ENCODE measurements at regions not wholly inside any gene's neighbourhood (a gene's known extent, or its start where the extent isn't known, plus 50 kb on each side); places are given as distances from the start of the nearest gene placed in this dataset.
A peak's percentile ranks its signal among the peaks of the same experiment; 100 is the strongest.

- in situ Hi-C loops (cut with MboI; ENCODE audit: low sequenced_read_pairs): no loop called here
- no peaks in the 10 kb centered on the region for H3K9me3 ChIP-seq
- H3K27me3 ChIP-seq (ENCODE audit: low read depth): no peaks in the 10 kb centered on the region
- H3K4me3 ChIP-seq: no peak overlapping the region
- H3K36me3 ChIP-seq (replicated peaks): no peaks in the 10 kb centered on the region
- no peaks in the 10 kb centered on the region for H3K4me1 ChIP-seq
- no peak for DNase-seq (ENCODE audit: low spot score in 2 of 2)
Observed at GRCh38 chr7:125695626-125696025, 766.0 kb upstream of the POT1 start.

- Histone ChIP-seq H3K36me3 (replicated peaks) (no peaks in the 10 kb centered on the region), H3K4me3 (no peak overlapping the region), H3K4me1 (peaks cover 15% of the 10 kb centered on the region), H3K9me3 (no peaks in the 10 kb centered on the region), H3K27me3 (ENCODE audit: low read depth) (no peaks in the 10 kb centered on the region)
- in situ Hi-C loops (cut with MboI; ENCODE audit: low sequenced_read_pairs): no loop called here
- no peak for DNase-seq (ENCODE audit: low spot score in 2 of 2)
Observed at GRCh38 chr7:125683156-125683555, 753.5 kb upstream of the POT1 start.

DNA sequence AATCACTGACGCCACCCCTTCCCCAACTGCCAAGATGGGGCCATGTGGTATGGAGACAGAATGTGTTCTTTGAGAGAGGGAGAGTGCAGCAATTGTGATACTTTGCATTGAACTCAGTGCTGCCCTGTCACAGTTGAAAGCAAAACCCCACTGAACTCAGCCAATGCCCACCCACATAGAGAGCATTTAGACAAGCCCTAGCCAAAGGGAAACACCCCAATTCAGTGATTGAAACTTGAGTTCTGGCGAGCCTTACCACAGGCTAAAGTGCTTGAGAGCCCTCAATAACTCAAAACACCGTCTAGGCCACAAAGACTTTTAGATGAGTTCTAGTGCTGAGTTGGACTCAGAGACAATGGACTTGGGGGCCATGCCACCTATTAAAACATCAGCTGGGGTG is 751.9 kb upstream of the POT1 start:
- Histone ChIP-seq H3K9me3 (no peaks in the 10 kb centered on the region), H3K36me3 (replicated peaks) (no peaks in the 10 kb centered on the region), H3K4me1 (peaks cover 26% of the 10 kb centered on the region), H3K4me3 (no peak overlapping the region), H3K27me3 (ENCODE audit: low read depth) (no peaks in the 10 kb centered on the region)
- DNase-seq (ENCODE audit: low spot score in 2 of 2): no peak
- in situ Hi-C loops (cut with MboI; ENCODE audit: low sequenced_read_pairs): no loop called here

GRCh38 chr7:125678771-125679170 is 749.1 kb upstream of the POT1 start:
- in situ Hi-C loops (cut with MboI; ENCODE audit: low sequenced_read_pairs): no loop called here
- peak in 1 of 2 experiments; percentile 91 for DNase-seq (ENCODE audit: low spot score in 2 of 2)
- no peaks in the 10 kb centered on the region for H3K36me3 ChIP-seq (replicated peaks)
- H3K4me3 ChIP-seq: no peak overlapping the region
- H3K27me3 ChIP-seq (ENCODE audit: low read depth): no peaks in the 10 kb centered on the region
- H3K9me3 ChIP-seq: no peaks in the 10 kb centered on the region
- H3K4me1 ChIP-seq: peaks cover 29% of the 10 kb centered on the region

DNA sequence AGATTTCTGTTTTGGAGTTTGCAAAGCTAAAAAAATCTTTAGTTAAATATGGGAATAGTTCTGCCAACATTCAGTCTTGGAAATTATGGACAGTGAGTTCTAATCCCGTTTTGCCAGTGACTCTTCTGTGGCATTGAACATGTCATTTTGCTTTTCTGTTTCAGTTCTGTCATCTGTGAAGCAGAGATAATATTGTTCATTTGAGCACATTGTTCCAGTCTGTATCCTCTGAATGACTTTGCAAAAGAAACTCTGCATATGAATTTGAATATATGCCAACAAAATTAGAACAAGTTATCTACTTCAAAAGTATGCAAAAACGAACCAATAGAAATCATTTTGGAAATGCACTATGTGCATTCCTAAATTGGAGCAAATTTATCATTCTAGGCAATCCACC is 746.0 kb upstream of the POT1 start:
- Histone ChIP-seq H3K4me1 (peaks cover 29% of the 10 kb centered on the region), H3K4me3 (no peak overlapping the region), H3K36me3 (replicated peaks) (no peaks in the 10 kb centered on the region), H3K9me3 (no peaks in the 10 kb centered on the region), H3K27me3 (ENCODE audit: low read depth) (no peaks in the 10 kb centered on the region)
- in situ Hi-C loops (cut with MboI; ENCODE audit: low sequenced_read_pairs): no loop called here
- DNase-seq (ENCODE audit: low spot score in 2 of 2): no peak

DNA sequence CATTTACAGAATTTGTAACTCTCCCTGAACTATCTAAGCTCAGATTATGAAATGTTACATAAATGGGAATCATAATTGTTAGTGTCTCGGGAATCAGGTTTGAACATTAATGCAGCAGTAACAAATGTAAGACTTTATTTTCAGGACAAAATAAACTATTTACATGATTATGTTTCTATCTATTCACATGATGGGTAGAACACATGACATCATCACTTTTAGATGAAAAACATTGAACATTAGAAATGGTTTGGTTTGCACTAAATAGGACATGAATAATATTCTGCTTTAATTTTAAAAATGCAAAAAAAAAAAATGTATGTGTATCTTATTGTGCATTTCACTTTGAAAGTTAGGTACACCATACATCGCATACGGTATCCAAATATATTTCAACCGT is 745.5 kb upstream of the POT1 start:
- DNase-seq (ENCODE audit: low spot score in 2 of 2): no peak
- in situ Hi-C loops (cut with MboI; ENCODE audit: low sequenced_read_pairs): no loop called here
- no peaks in the 10 kb centered on the region for H3K36me3 ChIP-seq (replicated peaks)
- no peaks in the 10 kb centered on the region for H3K9me3 ChIP-seq
- peaks cover 29% of the 10 kb centered on the region for H3K4me1 ChIP-seq
- no peak overlapping the region for H3K4me3 ChIP-seq
- H3K27me3 ChIP-seq (ENCODE audit: low read depth): no peaks in the 10 kb centered on the region

DNA sequence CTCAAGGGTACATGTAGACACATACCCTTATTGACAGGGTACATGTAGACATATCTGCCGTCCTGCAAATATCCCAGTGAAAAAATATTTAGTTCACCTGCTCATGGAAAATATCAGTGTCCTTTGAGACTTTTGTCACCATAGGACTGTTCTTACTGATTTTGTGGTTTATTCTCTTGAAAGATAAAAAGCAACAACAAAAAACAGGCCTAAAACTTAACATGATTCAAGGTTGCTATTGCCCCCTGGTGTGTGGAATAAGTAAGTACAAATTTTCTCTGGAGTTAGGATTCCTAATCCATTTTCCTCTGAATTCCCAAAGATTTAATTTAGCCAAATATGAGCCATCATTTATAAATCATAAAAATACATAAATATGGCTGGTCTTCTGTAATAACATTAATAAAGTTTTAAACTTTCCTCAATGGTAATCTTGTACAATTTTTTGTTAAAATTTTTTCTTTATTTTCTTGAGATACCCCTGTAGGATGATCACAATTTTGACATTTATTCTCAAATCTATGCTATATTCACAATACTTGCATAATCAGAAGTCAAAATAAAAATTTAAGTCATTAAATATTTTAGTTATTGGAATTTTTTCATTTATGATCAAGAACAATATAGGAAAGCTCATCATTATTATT is 741.4 kb upstream of the POT1 start:
- Histone ChIP-seq H3K4me3 (no peak overlapping the region), H3K36me3 (replicated peaks) (no peaks in the 10 kb centered on the region), H3K4me1 (peaks cover 8% of the 10 kb centered on the region), H3K9me3 (no peaks in the 10 kb centered on the region), H3K27me3 (ENCODE audit: low read depth) (no peaks in the 10 kb centered on the region)
- DNase-seq (ENCODE audit: low spot score in 2 of 2): peak in 1 of 2 experiments; percentile 65
- in situ Hi-C loops (cut with MboI; ENCODE audit: low sequenced_read_pairs): loop anchor here (25.0 kb wide), 1 partner anchor 609 kb away; no protein-coding TSS in a partner anchor

DNA sequence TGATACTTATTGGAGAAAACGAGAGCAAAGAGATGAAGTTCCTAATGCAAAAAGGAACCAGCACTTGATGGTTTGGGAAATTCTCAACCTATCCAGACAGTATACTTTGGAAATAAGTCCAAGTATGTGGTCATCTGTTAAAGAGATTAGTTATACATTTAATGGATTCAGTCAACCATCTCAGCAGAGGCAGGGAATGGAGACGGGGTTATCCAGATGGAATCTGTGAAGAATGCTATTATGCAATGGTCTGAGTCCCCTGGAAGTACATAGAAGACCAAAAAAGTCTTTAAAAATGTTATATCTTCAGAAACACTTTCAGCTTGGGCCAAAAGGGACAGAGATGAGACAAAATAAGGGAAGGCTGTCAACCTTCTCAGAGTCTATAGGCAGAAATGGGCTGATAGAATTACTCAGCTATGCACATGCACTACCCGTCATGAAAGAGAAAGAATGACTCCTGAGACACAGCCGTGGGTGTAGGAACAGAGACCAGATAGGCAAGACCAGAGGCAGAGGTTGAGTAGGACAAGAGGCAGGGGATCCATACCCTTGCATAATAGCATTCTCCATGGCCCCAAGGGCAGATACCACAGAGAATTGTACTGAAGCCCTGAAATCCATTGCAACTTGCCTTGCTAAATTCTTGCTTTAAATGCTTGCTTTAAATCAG is 738.8 kb upstream of the POT1 start:
- H3K27me3 ChIP-seq (ENCODE audit: low read depth): no peaks in the 10 kb centered on the region
- H3K4me3 ChIP-seq: no peak overlapping the region
- DNase-seq (ENCODE audit: low spot score in 2 of 2): no peak
- no peaks in the 10 kb centered on the region for H3K36me3 ChIP-seq (replicated peaks)
- peaks cover 27% of the 10 kb centered on the region for H3K4me1 ChIP-seq
- in situ Hi-C loops (cut with MboI; ENCODE audit: low sequenced_read_pairs): loop anchor here (25.0 kb wide), 1 partner anchor 606 kb away; no protein-coding TSS in a partner anchor
- no peaks in the 10 kb centered on the region for H3K9me3 ChIP-seq

- in situ Hi-C loops (cut with MboI; ENCODE audit: low sequenced_read_pairs): loop anchor here (25.0 kb wide), 1 partner anchor 602 kb away; no protein-coding TSS in a partner anchor
- Histone ChIP-seq H3K4me1 (peaks cover 44% of the 10 kb centered on the region), H3K4me3 (no peak overlapping the region), H3K36me3 (replicated peaks) (no peaks in the 10 kb centered on the region), H3K27me3 (ENCODE audit: low read depth) (no peaks in the 10 kb centered on the region), H3K9me3 (no peaks in the 10 kb centered on the region)
- DNase-seq (ENCODE audit: low spot score in 2 of 2): peak in 1 of 2 experiments; percentile 66
Observed at GRCh38 chr7:125664625-125665024, 735.0 kb upstream of the POT1 start.

GRCh38 chr7:125663961-125664360 is 734.3 kb upstream of the POT1 start:
- in situ Hi-C loops (cut with MboI; ENCODE audit: low sequenced_read_pairs): loop anchor here (25.0 kb wide), 1 partner anchor 602 kb away; no protein-coding TSS in a partner anchor

GRCh38 chr7:125661677-125662076 is 732.1 kb upstream of the POT1 start:
- no peaks in the 10 kb centered on the region for H3K9me3 ChIP-seq
- no peaks in the 10 kb centered on the region for H3K27me3 ChIP-seq (ENCODE audit: low read depth)
- H3K4me1 ChIP-seq: peaks cover 50% of the 10 kb centered on the region
- H3K4me3 ChIP-seq: no peak overlapping the region
- DNase-seq (ENCODE audit: low spot score in 2 of 2): no peak
- no peaks in the 10 kb centered on the region for H3K36me3 ChIP-seq (replicated peaks)
- in situ Hi-C loops (cut with MboI; ENCODE audit: low sequenced_read_pairs): loop anchor here (25.0 kb wide), 1 partner anchor 599 kb away; no protein-coding TSS in a partner anchor

More at GRCh38 chr7:125663961-125664360, 734.3 kb upstream of the POT1 start:
- no peaks in the 10 kb centered on the region for H3K9me3 ChIP-seq
- DNase-seq (ENCODE audit: low spot score in 2 of 2): peak in 1 of 2 experiments; percentile 81
- H3K36me3 ChIP-seq (replicated peaks): no peaks in the 10 kb centered on the region
- H3K27me3 ChIP-seq (ENCODE audit: low read depth): no peaks in the 10 kb centered on the region
- H3K4me3 ChIP-seq: no peak overlapping the region
- peaks cover 44% of the 10 kb centered on the region for H3K4me1 ChIP-seq

- H3K4me1 ChIP-seq: peaks cover 44% of the 10 kb centered on the region
- H3K36me3 ChIP-seq (replicated peaks): no peaks in the 10 kb centered on the region
- H3K4me3 ChIP-seq: no peak overlapping the region
- H3K9me3 ChIP-seq: no peaks in the 10 kb centered on the region
- no peak for DNase-seq (ENCODE audit: low spot score in 2 of 2)
- no peaks in the 10 kb centered on the region for H3K27me3 ChIP-seq (ENCODE audit: low read depth)
- in situ Hi-C loops (cut with MboI; ENCODE audit: low sequenced_read_pairs): loop anchor here (25.0 kb wide), 1 partner anchor 599 kb away; no protein-coding TSS in a partner anchor
Observed at GRCh38 chr7:125661006-125661405, 731.4 kb upstream of the POT1 start.

DNA sequence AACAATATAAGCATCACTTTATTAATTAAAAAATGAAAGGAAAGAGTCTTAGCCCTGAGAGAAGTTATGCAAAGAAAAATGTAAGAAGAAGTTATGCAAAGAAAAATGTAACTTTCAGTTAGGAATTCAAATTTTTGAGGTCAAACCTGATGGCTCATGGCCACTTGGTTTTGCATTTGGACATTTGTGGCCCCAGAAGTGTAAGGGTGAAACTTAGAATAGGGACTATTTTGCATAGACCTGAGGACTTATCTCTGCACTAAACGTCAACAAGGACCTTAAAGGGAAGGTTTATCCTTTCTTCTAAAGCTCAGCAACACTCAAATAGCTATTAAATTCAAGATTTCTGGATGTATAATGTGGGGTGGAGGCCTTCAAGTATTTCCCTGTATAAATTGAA is 724.5 kb upstream of the POT1 start:
- in situ Hi-C loops (cut with MboI; ENCODE audit: low sequenced_read_pairs): loop anchor here (25.0 kb wide), 1 partner anchor 592 kb away; no protein-coding TSS in a partner anchor
- no peak for DNase-seq (ENCODE audit: low spot score in 2 of 2)
- peaks cover 10% of the 10 kb centered on the region for H3K4me1 ChIP-seq
- no peak overlapping the region for H3K4me3 ChIP-seq
- no peaks in the 10 kb centered on the region for H3K9me3 ChIP-seq
- no peaks in the 10 kb centered on the region for H3K27me3 ChIP-seq (ENCODE audit: low read depth)
- H3K36me3 ChIP-seq (replicated peaks): no peaks in the 10 kb centered on the region

GRCh38 chr7:125651823-125652528 is 722.4 kb upstream of the POT1 start:
- Histone ChIP-seq H3K27me3 (ENCODE audit: low read depth) (no peaks in the 10 kb centered on the region), H3K9me3 (no peaks in the 10 kb centered on the region), H3K36me3 (replicated peaks) (no peaks in the 10 kb centered on the region), H3K4me3 (no peak overlapping the region), H3K4me1 (peaks cover 12% of the 10 kb centered on the region)
- no peak for DNase-seq (ENCODE audit: low spot score in 2 of 2)
- in situ Hi-C loops (cut with MboI; ENCODE audit: low sequenced_read_pairs): loop anchor here (25.0 kb wide), 1 partner anchor 590 kb away; no protein-coding TSS in a partner anchor
